ENCODE measurements at regions not wholly inside any gene's neighbourhood (a gene's known extent, or its start where the extent isn't known, plus 50 kb on each side); places are given as distances from the start of the nearest gene placed in this dataset.

DNA sequence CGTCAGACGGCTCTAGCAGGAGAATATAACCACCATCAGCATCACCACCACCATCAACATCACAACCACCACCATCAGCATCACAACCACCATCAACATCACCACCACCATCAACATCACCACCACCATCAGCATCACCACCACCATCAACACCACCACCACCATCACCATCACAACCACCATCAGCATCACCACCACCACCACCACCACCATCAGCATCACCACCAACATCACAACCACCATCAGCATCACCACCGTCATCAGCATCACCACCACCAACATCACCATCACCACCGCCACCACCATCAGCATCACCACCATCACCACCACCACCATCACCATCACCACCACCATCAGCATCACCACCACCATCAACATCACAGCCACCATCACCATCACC, 210.7 kb downstream of the C9orf50 start:
- H3K9me3 ChIP-seq (ENCODE audit: low read depth): no peaks in the 10 kb centered on the region
- H3K27ac ChIP-seq: no peak overlapping the region
- H3K4me1 ChIP-seq (ENCODE audit: insufficient read depth): peaks cover 17% of the 10 kb centered on the region
- no peak overlapping the region for H3K4me3 ChIP-seq
- H3K9me2 ChIP-seq (ENCODE audit: insufficient read depth): no peaks in the 10 kb centered on the region
- no peak overlapping the region for H2AFZ ChIP-seq
- H4K20me1 ChIP-seq (ENCODE audit: insufficient read depth): no peaks in the 10 kb centered on the region
- H3K27me3 ChIP-seq (replicated peaks; ENCODE audit: insufficient read depth): no peaks in the 10 kb centered on the region
- no peak for DNase-seq
- no peak overlapping the region for H3K9ac ChIP-seq
- H3K36me3 ChIP-seq (ENCODE audit: low read depth): no peaks in the 10 kb centered on the region
- H3K79me2 ChIP-seq (ENCODE audit: insufficient read depth): no peaks in the 10 kb centered on the region
- no peak overlapping the region for H3K4me2 ChIP-seq (ENCODE audit: unreplicated experiment)
- in situ Hi-C loops (cut with MboI): no loop called here
- H3F3A ChIP-seq (ENCODE audit: insufficient read depth): peaks cover 8% of the 10 kb centered on the region
- WGBS, 2 experiments (ENCODE audit: low coverage in 1 of 2, low lambda C conversion rate in 2 of 2, missing lambda C conversion rate in 2 of 2): 60 to 65% methylated on average over 3 to 4 of the region's 4 CpGs
- TF ChIP-seq EZH2 (IDR thresholded peaks at IDR 0.05; ENCODE audit: insufficient read depth, poor library complexity, severe bottlenecking): no peak
- TF ChIP-seq EZH2phosphoT487 (IDR thresholded peaks at IDR 0.05; ENCODE audit: insufficient read depth, low read depth): no peak

DNA sequence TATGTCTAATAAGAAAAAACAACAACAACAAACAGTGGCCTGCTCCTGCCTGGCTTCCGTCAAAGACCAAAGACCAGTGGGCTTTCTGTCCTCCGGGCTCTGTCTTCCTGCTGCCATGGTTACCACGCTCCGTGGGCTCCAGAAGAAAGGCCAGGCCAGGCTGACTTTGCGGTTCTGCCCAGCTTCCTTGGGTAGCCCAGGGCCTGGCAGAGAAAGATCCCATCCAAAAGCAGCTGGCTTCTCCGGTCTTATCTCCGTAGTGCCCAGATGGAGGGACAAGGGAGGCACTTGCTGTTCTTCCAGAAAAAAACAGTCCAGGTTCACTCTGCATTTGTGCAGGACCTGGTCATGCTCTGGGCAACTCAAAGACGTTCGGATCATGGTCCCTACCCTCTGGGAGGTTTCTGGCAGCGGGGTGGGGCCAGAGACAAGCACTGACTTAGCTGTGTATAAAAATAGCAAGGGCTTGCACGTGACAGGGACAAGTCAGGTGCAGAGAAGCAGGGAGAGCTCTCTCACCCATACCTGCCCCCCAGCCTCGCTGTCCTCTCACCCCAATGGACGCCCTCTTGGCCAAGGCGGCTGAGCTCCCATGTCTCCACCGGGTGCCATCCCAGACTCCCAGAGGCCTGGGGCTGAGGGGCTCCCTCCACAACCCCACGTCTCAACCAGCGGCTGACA, 212.2 kb downstream of the C9orf50 start:
- no peak overlapping the region for H2AFZ ChIP-seq
- no peaks in the 10 kb centered on the region for H3K9me3 ChIP-seq (ENCODE audit: low read depth)
- H3F3A ChIP-seq (ENCODE audit: insufficient read depth): peaks cover 8% of the 10 kb centered on the region
- no peak for DNase-seq
- 82 to 84% methylated on average over 17 of the region's 17 CpGs for WGBS, 2 experiments (ENCODE audit: low coverage in 1 of 2, low lambda C conversion rate in 2 of 2, missing lambda C conversion rate in 2 of 2)
- H3K36me3 ChIP-seq (ENCODE audit: low read depth): no peaks in the 10 kb centered on the region
- no peaks in the 10 kb centered on the region for H3K79me2 ChIP-seq (ENCODE audit: insufficient read depth)
- in situ Hi-C loops (cut with MboI): no loop called here
- TF ChIP-seq EZH2phosphoT487 (IDR thresholded peaks at IDR 0.05; ENCODE audit: insufficient read depth, low read depth) (no peak), EZH2 (IDR thresholded peaks at IDR 0.05; ENCODE audit: insufficient read depth, poor library complexity, severe bottlenecking) (no peak)
- no peaks in the 10 kb centered on the region for H3K9me2 ChIP-seq (ENCODE audit: insufficient read depth)
- H3K27ac ChIP-seq: no peak overlapping the region
- H3K4me2 ChIP-seq (ENCODE audit: unreplicated experiment): no peak overlapping the region
- H3K9ac ChIP-seq: no peak overlapping the region
- H3K4me1 ChIP-seq (ENCODE audit: insufficient read depth): peaks cover 8% of the 10 kb centered on the region
- no peak overlapping the region for H3K4me3 ChIP-seq
- no peaks in the 10 kb centered on the region for H3K27me3 ChIP-seq (replicated peaks; ENCODE audit: insufficient read depth)
- no peaks in the 10 kb centered on the region for H4K20me1 ChIP-seq (ENCODE audit: insufficient read depth)

DNA sequence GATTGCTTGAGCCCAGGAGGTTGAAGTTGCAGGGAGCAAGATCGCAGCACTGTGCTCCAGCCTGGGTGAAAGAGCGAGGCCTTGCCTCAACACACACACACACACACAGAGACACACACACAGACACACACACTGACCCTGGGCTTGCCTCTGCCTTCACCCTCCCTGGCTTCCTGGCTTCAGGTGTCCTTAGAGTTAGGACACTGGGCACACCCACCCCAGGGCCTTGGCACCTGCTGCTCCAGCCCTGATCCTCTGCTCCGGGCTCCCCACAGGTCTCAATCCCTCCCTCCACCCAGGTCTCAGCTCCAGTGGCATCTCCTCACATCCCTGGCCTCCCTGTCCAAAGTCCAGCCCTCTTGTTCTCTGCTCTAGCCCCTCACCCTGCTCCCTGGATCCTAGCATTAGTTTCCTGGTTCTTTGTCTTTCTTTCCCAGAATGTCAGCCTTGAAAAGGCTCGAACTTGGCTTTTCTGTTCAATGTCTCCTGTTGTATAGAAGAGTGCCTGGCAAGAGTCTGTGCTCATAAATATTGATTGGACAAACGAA, 212.9 kb downstream of the C9orf50 start:
- no peaks in the 10 kb centered on the region for H3K9me3 ChIP-seq (ENCODE audit: low read depth)
- in situ Hi-C loops (cut with MboI): no loop called here
- H2AFZ ChIP-seq: no peak overlapping the region
- TF ChIP-seq EZH2 (IDR thresholded peaks at IDR 0.05; ENCODE audit: insufficient read depth, poor library complexity, severe bottlenecking) (no peak), EZH2phosphoT487 (IDR thresholded peaks at IDR 0.05; ENCODE audit: insufficient read depth, low read depth) (no peak)
- 83 to 91% methylated on average over 5 of the region's 5 CpGs for WGBS, 2 experiments (ENCODE audit: low coverage in 1 of 2, low lambda C conversion rate in 2 of 2, missing lambda C conversion rate in 2 of 2)
- H3K9ac ChIP-seq: no peak overlapping the region
- H3K27me3 ChIP-seq (replicated peaks; ENCODE audit: insufficient read depth): no peaks in the 10 kb centered on the region
- H3K4me2 ChIP-seq (ENCODE audit: unreplicated experiment): no peak overlapping the region
- no peaks in the 10 kb centered on the region for H3K36me3 ChIP-seq (ENCODE audit: low read depth)
- no peak overlapping the region for H3K27ac ChIP-seq
- H4K20me1 ChIP-seq (ENCODE audit: insufficient read depth): no peaks in the 10 kb centered on the region
- H3K4me1 ChIP-seq (ENCODE audit: insufficient read depth): peaks cover 7% of the 10 kb centered on the region
- no peak for DNase-seq
- H3K9me2 ChIP-seq (ENCODE audit: insufficient read depth): no peaks in the 10 kb centered on the region
- no peak overlapping the region for H3K4me3 ChIP-seq
- H3K79me2 ChIP-seq (ENCODE audit: insufficient read depth): no peaks in the 10 kb centered on the region
- peaks cover 8% of the 10 kb centered on the region for H3F3A ChIP-seq (ENCODE audit: insufficient read depth)

DNA sequence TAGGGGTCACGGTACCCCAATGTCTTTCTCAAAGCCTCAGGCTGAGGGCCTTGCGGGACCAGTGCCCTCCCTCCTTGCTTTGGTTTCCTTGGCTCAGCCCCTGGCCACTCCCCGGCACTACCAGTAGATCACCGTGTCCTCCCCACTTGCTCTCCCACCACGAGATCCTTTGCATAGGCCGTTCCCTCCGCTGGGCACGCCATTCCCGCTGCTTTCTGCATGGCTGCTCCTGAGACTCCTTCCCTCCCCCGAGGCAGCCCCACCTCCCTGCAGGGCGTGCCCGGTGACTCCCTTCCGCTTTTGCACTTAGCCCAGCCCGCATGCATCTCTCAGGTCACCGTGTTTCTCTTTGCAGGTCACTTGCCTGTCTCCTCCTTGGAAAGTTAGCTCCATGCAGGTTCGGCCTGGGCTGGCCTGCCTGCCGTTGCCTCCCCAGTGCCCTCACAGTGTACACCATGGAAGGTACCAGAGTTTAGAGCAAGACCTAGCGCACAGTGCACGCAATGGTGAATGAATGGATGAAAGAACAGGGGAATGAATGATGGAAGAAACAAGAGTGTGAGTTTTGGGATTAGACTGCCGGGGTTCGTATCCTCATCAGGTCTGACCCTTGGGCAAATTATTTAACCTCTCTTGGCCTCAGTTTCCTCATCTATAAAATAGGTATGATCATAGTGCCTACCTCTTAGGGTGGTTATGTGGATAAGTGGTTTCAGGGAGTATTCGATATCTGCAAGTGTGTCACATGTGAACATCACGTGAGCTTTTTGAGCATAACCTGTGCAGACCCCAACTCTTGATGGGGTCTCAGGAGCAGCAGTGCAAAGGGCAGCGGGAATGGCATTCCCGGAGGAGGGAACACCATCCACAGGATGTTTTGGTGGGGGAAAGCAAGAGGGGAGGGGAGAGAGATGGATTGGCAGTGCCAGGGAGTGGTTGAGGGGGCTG, 214.3 kb downstream of the C9orf50 start:
- Histone ChIP-seq H3K9ac (no peak overlapping the region), H3K36me3 (ENCODE audit: low read depth) (no peaks in the 10 kb centered on the region), H3K9me3 (ENCODE audit: low read depth) (no peaks in the 10 kb centered on the region), H3K27me3 (replicated peaks; ENCODE audit: insufficient read depth) (no peaks in the 10 kb centered on the region), H4K20me1 (ENCODE audit: insufficient read depth) (no peaks in the 10 kb centered on the region), H3K4me1 (ENCODE audit: insufficient read depth) (no peaks in the 10 kb centered on the region), H3F3A (ENCODE audit: insufficient read depth) (no peaks in the 10 kb centered on the region), H3K79me2 (ENCODE audit: insufficient read depth) (no peaks in the 10 kb centered on the region), H3K4me2 (ENCODE audit: unreplicated experiment) (no peak overlapping the region), H2AFZ (no peak overlapping the region), H3K4me3 (no peak overlapping the region), H3K9me2 (ENCODE audit: insufficient read depth) (no peaks in the 10 kb centered on the region), H3K27ac (no peak overlapping the region)
- 85 to 86% methylated on average over 24 to 25 of the region's 25 CpGs for WGBS, 2 experiments (ENCODE audit: low coverage in 1 of 2, low lambda C conversion rate in 2 of 2, missing lambda C conversion rate in 2 of 2)
- in situ Hi-C loops (cut with MboI): no loop called here
- DNase-seq: no peak
- no peak for TF ChIP-seq EZH2phosphoT487 (IDR thresholded peaks at IDR 0.05; ENCODE audit: insufficient read depth, low read depth)
- TF ChIP-seq EZH2 (IDR thresholded peaks at IDR 0.05; ENCODE audit: insufficient read depth, poor library complexity, severe bottlenecking): no peak

Data from GM23248 (cell line).